Esophagus squamous epithelium (tissue), 5 donors: ENCODE measurements at regions not wholly inside any gene's neighbourhood (a gene's known extent, or its start where the extent isn't known, plus 50 kb on each side); places are given as distances from the start of the nearest gene placed in this dataset.

Experiments used
- DNase-seq: peaks from one replicate; lab custom pipeline; 2025; lab: John Stamatoyannopoulos, UW
- H3K27ac ChIP-seq, 4 donors: fragments of 200-600 bp; sonication (generic); one replicate each; pipeline ENCODE4 v1.5.1; 2016 to 2019; ENCODE audit warnings: mild to moderate bottlenecking in 1 of 4
- H3K27me3 ChIP-seq, 4 donors: fragments of 200-600 bp; sonication (generic); 1 replicate in 3 of 4; 2 replicates in 1 of 4; pipeline versions ENCODE4 v1.5.1 to v1.6.0; 2017 to 2021; ENCODE audit warnings: antibody characterized with exemption in 1 of 4
- H3K36me3 ChIP-seq, 3 donors: fragments of 200-600 bp; sonication (generic); one replicate each; pipeline ENCODE4 v1.5.1; 2016 to 2019
- H3K4me1 ChIP-seq, 3 donors: fragments of 200-600 bp; sonication (generic); one replicate each; pipeline ENCODE4 v1.5.1; 2017 to 2019
- H3K4me3 ChIP-seq, 4 donors: fragments of 200-600 bp; sonication (generic); 1 replicate in 3 of 4; 2 replicates in 1 of 4; pipeline ENCODE4 v1.5.1; 2016 to 2019; ENCODE audit warnings: mild to moderate bottlenecking in 2 of 4, moderate library complexity in 1 of 4
- H3K9me3 ChIP-seq, 3 donors: fragments of 200-600 bp; sonication (generic); one replicate each; pipeline ENCODE4 v1.5.1; 2016 to 2019
- POLR2A ChIP-seq, 4 donors: fragments of 450-650 bp; IDR thresholded peaks; one replicate each; pipeline ENCODE4 v1.6.1; 2017; ENCODE audit warnings: antibody characterized with exemption in 4 of 4, mild to moderate bottlenecking in 4 of 4, moderate library complexity in 3 of 4
- WGBS, 2 donors: methylation state at CpG; one replicate each; pipeline ENCODE4 v1.1.5; 2018; 5-methylcytosine and 5-hydroxymethylcytosine counted together
- intact Hi-C: fragments of 100-400 bp; cut with DNase I; formaldehyde crosslinking; loops from one replicate; pipeline ENCODE4 v1.15.0; 2022
- TF ChIP-seq, protein P1 (sequence below), 6 experiments: fragments of 450-650 bp in 4 of 6; fragments of 200-600 bp in 2 of 6; sonication (generic) in 2 of 6; IDR thresholded peaks; one replicate each; pipeline ENCODE4 v1.5.1; 2016 to 2019; ENCODE audit warnings: antibody characterized with exemption in 6 of 6, mild to moderate bottlenecking in 4 of 6, moderate library complexity in 4 of 6
- donor health status: DM: yes; HTN: yes; CAD: no.

DNA sequence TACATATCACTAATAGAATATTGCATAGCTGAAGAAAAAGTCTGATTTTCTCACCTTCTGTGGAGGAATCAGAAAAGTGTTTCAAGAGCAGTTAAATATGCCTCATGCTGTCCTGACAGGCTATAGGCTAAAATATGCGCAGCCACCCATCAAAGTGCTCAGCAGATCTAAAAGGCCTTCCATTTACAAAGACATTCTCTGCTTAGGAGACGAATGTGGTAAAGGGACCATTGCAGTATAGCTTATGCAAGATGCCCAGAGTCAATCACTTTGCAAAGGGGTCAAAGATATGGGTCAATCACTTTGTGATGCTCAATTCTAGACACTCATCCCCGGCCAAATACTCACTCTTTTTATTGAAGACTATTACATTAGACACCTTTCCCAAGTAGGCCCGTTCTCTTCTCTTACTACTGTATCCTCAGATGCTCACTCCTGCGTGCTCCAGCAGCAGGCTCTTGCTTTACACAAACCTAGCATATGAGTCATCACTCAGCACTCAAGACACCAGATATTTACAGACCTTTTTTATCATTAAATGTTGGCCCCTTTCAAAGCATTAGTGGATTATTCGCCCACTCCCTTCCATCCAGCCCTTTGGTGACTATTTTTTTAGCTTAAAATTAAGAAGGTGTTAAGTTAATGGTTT is 568.2 kb upstream of the CDH18 start:
- Histone ChIP-seq H3K27ac (no peak overlapping the region), H3K36me3 (no peaks in the 10 kb centered on the region), H3K4me3 (no peak overlapping the region), H3K4me1 (no peaks in the 10 kb centered on the region), H3K27me3 (no peaks in the 10 kb centered on the region), H3K9me3 (no peaks in the 10 kb centered on the region)
- WGBS, 2 donors, result 75 to 80% methylated on average over 6 of the region's 6 CpGs
- intact Hi-C loops, result no loop called here
- TF ChIP-seq, protein P1, sequence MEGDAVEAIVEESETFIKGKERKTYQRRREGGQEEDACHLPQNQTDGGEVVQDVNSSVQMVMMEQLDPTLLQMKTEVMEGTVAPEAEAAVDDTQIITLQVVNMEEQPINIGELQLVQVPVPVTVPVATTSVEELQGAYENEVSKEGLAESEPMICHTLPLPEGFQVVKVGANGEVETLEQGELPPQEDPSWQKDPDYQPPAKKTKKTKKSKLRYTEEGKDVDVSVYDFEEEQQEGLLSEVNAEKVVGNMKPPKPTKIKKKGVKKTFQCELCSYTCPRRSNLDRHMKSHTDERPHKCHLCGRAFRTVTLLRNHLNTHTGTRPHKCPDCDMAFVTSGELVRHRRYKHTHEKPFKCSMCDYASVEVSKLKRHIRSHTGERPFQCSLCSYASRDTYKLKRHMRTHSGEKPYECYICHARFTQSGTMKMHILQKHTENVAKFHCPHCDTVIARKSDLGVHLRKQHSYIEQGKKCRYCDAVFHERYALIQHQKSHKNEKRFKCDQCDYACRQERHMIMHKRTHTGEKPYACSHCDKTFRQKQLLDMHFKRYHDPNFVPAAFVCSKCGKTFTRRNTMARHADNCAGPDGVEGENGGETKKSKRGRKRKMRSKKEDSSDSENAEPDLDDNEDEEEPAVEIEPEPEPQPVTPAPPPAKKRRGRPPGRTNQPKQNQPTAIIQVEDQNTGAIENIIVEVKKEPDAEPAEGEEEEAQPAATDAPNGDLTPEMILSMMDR (IDR thresholded peaks at IDR 0.05), result no peak
- no peak for TF ChIP-seq POLR2A (IDR thresholded peaks at IDR 0.05)
- DNase-seq, result no peak

DNA sequence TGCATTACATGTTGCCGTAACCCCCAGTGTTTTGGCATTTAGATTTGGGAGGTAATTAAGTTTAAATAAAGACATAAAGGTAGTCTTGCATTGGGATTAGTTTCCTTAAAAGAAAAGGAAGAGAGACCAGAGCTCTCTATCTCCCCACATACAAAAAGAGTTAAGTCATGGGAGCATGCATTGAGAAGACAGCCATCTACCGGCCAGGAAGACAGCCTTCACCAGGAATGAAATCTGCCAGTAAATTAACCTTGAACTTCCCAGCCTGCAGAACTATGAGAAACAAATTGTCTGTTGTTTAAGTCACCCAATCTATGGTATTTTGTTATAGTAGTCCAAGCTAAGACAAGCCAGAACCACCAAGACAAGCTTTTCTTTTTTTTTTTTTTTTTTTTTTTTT is 567.0 kb upstream of the CDH18 start:
- 67 to 72% methylated on average over 2 of the region's 2 CpGs for WGBS, 2 donors
- intact Hi-C loops, result no loop called here
- Histone ChIP-seq H3K27ac (no peak overlapping the region), H3K4me3 (no peak overlapping the region), H3K9me3 (no peaks in the 10 kb centered on the region), H3K4me1 (no peaks in the 10 kb centered on the region), H3K27me3 (no peaks in the 10 kb centered on the region), H3K36me3 (no peaks in the 10 kb centered on the region)
- no peak for DNase-seq
- TF ChIP-seq, protein P1 (IDR thresholded peaks at IDR 0.05), result no peak
- no peak for TF ChIP-seq POLR2A (IDR thresholded peaks at IDR 0.05)

DNA sequence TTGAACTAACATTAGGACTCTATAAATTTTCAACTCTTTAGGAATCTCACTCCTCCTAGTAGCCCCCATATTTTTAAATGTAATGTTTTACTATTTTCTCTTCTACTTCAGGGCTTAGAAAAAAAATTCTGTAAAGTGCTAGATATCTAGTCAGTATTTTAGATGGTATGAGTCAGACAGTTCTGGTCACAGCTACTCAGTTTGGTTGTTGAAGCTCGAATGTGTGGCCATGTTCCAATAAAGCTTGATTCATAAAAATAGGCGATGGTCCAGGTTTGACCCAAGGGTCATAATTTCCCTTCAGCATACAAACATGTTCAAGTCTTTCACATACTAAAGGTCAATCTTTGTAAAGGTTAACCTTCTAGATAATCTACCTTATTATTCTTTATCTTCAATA is 566.0 kb upstream of the CDH18 start:
- no peaks in the 10 kb centered on the region for H3K27me3 ChIP-seq
- 44 to 60% methylated on average over 2 of the region's 2 CpGs for WGBS, 2 donors
- H3K4me1 ChIP-seq, result no peaks in the 10 kb centered on the region
- no peak overlapping the region for H3K27ac ChIP-seq
- intact Hi-C loops, result no loop called here
- H3K36me3 ChIP-seq, result no peaks in the 10 kb centered on the region
- no peak overlapping the region for H3K4me3 ChIP-seq
- no peak for DNase-seq
- no peaks in the 10 kb centered on the region for H3K9me3 ChIP-seq
- TF ChIP-seq, protein P1 (IDR thresholded peaks at IDR 0.05), result no peak
- TF ChIP-seq POLR2A (IDR thresholded peaks at IDR 0.05), result no peak

DNA sequence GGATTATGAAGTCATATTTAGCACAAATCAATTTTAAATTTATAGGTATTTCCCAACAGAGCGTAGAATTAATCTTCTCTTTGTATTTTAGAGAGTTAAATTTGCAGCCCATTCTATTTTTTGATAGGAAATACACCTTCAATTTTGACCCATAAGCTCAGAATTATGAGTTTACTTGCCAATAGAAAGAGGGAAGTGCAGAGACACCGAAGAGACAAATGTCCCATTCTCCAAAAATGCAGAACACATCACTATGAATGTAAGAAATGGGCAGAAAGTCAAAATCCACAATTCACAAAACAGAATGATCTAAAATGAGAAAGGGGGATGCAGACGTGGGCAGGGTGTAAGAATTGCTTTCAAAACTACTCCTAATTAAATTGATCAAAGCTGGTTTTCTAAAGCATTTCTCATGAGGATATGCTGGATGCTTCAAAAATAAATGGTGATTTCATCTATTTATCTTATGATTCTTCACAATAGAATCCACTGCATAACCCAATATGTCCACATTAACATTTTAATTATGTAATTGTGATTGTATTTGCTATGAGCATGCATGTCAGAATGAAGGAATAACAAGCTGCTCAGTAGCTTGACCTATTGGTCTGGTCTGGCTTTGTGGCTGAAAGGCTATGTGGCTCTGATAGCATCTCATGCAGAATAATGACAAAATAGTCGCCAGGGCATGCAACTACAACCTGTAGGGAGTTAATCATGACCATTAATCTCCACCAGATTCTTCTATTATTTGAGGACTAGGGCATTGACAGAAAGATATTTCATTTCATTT is 550.1 kb upstream of the CDH18 start:
- intact Hi-C loops, result no loop called here
- H3K36me3 ChIP-seq, result no peaks in the 10 kb centered on the region
- no peaks in the 10 kb centered on the region for H3K27me3 ChIP-seq
- TF ChIP-seq POLR2A (IDR thresholded peaks at IDR 0.05), result no peak
- TF ChIP-seq, protein P1 (IDR thresholded peaks at IDR 0.05), result no peak
- no peak for DNase-seq
- H3K4me3 ChIP-seq, result no peak overlapping the region
- 55% methylated on average over 4 of the region's 4 CpGs for WGBS, 2 donors
- no peaks in the 10 kb centered on the region for H3K4me1 ChIP-seq
- H3K9me3 ChIP-seq, result no peaks in the 10 kb centered on the region
- no peak overlapping the region for H3K27ac ChIP-seq

DNA sequence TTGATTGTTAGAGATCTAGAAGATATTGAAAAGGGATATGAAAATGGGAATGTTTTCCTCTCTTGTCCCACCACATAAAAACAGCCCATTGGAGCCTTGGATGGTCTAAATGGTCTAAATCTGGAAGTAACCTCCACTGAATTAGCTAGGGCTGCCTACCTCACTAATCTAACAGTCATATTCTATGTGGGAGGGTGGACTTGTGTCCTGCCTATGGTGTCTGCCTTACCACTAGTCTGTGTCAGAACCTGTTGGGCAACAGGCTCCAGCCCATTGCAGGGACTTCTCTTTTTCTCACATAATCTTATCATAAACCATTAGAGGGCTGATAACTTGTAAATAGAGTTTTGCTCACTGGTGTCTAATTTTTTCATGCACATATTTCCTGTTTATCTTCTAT is 548.8 kb upstream of the CDH18 start:
- Histone ChIP-seq H3K9me3 (no peaks in the 10 kb centered on the region), H3K4me1 (no peaks in the 10 kb centered on the region), H3K4me3 (no peak overlapping the region), H3K27me3 (no peaks in the 10 kb centered on the region), H3K36me3 (no peaks in the 10 kb centered on the region), H3K27ac (no peak overlapping the region)
- intact Hi-C loops, result no loop called here
- no peak for DNase-seq
- no peak for TF ChIP-seq POLR2A (IDR thresholded peaks at IDR 0.05)
- TF ChIP-seq, protein P1 (IDR thresholded peaks at IDR 0.05), result no peak
